Stimulated activated CD8-positive, alpha-beta memory T cell treated with anti-CD3 and anti-CD28 coated beads, Interleukin-12 subunit alpha, Interleukin-12 subunit beta, amount 100 ng/mL, for 1 hour (primary cell): ENCODE measurements at regions not wholly inside any gene's neighbourhood (a gene's known extent, or its start where the extent isn't known, plus 50 kb on each side); places are given as distances from the start of the nearest gene placed in this dataset.

Experiments used
- DNase-seq: peaks from one replicate; pipeline ENCODE4 v3.0.0-alpha.2; 2020; ENCODE audit warnings: low read depth

- DNase-seq: no peak
These were observed 189.8 kb downstream of the INSIG2 start for GRCh38 chr2:118278046-118278445.

- no peak for DNase-seq
These were observed 186.7 kb downstream of the INSIG2 start for GRCh38 chr2:118274841-118275510.

DNA sequence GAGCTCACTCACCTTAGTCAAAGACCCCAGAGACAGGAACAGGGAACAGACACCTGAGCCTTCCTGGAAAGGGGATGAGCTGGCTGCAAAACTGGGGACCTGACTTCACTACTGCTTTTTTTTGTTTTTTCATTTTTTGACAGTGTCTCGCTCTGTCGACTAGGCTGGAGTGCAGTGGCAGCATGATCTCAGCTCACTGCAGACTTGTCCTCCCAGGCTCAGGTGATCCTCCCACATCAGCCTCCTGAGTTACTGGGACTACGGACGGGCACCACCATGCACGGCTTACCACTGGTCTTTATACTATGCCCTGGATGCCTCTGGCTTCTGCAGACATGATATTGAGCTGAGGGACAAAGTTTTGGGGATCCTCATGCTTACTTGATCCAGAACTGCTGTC lies 184.1 kb downstream of the INSIG2 start:
- no peak for DNase-seq

GRCh38 chr2:118269408-118270051 lies 181.3 kb downstream of the INSIG2 start:
- DNase-seq: no peak

DNA sequence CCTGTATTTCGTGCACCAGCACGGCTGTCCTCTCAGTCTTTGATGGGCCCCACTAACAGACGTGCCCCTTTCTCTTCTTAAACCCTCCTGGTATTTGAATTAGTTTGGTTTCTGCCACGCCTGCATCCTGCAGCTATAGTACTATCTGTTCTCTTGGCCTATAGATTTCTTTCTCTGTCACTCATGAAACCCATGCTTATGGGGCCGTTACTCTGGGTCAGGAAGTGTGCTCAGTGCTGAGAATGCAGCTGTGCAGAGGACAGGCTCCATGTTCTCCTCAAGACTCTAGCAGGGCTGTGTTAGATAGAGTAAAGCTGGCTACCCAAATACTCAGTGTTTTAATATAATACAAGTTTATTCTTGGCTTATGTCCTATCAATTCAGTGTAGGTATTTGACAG lies 180.0 kb downstream of the INSIG2 start:
- no peak for DNase-seq

DNA sequence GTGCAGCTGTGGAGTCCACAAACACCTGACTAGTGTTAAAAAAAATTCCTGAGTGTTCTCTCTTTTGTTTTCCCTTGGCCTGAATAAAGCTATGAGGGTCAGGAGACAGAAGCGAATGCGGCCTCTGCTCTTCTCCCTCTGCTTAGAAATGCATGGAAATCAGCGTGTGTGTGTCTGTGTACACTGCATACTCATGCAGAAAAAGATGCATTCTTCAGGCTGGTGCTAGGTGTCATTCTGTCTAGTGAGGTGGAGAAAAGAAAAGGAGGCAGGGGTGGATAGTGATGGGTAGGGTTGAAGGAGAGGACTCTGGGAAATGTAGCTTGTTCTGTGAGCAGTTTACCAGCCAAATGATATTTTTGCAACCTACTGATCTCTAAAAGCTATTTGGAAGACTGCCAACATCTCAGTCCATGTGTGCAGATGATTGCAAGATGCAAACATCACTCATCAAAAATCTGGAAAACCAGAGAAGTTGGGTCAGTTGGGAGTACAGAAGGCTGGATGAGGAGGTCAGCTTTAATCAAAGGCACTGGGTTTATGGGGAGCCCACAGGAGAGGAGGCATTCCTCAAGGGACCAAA lies 177.7 kb downstream of the INSIG2 start:
- DNase-seq: no peak

DNA sequence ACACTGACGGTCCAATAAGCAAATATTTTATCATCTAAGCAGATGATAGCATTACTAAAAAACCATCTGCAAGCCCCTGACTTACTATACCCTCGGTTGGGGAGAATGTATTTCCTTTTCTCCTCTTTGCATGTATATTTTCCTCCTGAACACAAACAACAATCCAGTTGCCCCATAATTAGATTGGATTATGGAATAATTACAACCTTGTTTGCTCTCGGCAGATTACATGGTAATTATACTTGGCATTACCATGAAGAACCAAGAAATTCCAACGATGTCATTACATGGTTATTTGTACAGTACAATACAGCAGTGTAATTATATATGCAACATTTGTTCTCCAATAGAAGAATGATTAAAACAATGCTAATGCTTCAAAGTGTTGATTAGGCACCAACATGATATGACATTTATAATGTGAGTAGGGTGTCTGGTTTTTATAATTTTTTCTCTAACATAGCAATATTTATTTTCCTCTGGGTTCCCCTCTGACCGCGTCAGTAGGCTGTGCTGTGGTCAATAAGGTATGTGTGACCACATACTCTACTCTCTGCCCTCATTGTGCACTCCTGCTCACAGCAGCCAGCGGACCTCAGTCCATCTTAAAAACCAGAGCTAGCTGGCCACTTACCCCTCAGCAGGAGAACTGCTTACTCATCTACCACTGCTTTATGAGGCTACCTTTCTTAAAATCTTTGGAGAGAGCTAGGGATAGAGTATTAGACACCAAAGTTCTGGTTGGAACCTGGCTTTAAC lies 176.1 kb downstream of the INSIG2 start:
- DNase-seq: no peak

DNA sequence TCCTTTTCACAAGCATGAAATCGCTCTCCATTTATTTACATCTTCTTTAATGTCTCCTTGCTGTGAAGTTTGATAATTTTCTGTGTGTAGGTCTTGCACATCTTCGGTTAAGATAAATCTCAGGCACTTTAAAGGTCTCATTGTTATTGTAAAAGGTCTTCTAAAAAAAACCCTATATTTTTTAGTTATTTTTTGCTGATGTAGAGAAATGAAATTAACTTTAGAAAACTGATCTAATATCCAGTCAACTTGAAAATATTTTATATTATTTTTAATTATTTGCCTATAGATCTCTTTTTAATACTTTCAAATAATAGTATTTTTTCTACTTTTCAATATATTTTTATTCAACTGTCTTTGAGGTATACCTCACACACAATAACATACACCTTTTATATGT lies 169.4 kb downstream of the INSIG2 start:
- no peak for DNase-seq

- DNase-seq: no peak
These were observed 167.6 kb downstream of the INSIG2 start for GRCh38 chr2:118255771-118256372.

- no peak for DNase-seq
These were observed 167.0 kb downstream of the INSIG2 start for GRCh38 chr2:118255301-118255700.

- no peak for DNase-seq
These were observed 165.8 kb downstream of the INSIG2 start for GRCh38 chr2:118254116-118254515.

- no peak for DNase-seq
These were observed 163.2 kb downstream of the INSIG2 start for GRCh38 chr2:118251427-118251826.

DNA sequence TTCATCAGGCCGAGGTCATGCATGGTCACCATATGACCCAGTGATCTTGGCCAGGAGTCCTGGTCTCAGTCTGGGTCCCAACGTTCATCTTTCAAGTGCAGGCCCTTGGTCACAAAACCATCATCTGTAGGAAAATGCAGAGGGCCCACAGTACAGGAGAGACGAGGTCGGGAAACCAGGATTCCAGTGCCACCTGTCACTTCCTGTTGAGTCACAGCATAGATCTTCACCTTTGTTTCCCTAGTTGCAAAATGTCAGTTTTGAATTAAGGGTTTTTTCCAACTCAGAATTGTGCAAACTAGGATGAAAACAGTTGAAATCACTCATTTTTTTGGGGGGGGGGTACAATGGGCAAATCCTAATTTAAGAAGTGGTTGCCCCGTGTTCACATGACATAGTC lies 162.2 kb downstream of the INSIG2 start:
- DNase-seq: no peak

GRCh38 chr2:118250001-118250400 lies 161.7 kb downstream of the INSIG2 start:
- DNase-seq: no peak

- no peak for DNase-seq
These were observed 161.3 kb downstream of the INSIG2 start for GRCh38 chr2:118249531-118249930.

GRCh38 chr2:118246726-118247125 lies 158.5 kb downstream of the INSIG2 start:
- DNase-seq: no peak

DNA sequence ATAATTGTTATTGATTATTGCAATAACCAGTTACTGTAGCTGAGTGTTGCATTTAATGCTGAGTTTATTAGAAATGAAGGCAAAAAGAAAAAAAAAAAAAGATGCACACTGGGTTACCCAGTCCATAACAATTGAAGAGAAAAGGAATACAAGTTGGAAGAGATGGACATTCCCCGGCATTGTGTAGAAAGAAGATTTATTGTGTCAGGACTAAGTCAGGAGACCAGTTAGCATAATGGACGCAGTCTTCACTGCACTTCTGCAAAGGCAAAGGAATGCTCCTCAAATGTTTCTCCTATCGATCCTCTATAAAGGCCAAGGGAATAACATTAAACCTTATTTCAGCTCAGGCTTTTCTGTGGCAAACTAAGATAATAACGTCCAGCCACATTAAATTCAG lies 157.8 kb downstream of the INSIG2 start:
- DNase-seq: no peak

- DNase-seq: no peak
These were observed 156.4 kb downstream of the INSIG2 start for GRCh38 chr2:118244686-118245085.

GRCh38 chr2:118243031-118243430 lies 154.8 kb downstream of the INSIG2 start:
- DNase-seq: no peak

- no peak for DNase-seq
These were observed 153.9 kb downstream of the INSIG2 start for GRCh38 chr2:118242216-118242615.

DNA sequence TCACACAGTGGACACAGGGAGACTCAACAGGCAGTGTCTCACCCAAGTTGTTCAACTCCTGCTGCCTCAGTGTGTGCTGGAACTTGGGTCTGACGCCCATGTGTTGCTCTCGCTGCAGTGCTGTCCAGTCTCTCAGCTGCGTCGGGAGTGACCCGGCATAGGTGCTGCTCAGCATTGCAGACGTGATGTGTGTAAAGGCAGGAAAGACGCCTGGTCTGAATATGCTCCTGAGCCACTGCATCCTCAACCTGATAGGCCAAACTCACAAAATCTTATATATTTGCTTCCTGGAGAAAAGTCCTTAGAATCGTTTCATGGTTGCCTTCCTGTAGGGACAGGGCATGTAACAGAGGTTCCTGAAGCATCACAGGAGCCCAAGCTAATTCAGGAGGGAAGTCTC lies 152.9 kb downstream of the INSIG2 start:
- DNase-seq: no peak

DNA sequence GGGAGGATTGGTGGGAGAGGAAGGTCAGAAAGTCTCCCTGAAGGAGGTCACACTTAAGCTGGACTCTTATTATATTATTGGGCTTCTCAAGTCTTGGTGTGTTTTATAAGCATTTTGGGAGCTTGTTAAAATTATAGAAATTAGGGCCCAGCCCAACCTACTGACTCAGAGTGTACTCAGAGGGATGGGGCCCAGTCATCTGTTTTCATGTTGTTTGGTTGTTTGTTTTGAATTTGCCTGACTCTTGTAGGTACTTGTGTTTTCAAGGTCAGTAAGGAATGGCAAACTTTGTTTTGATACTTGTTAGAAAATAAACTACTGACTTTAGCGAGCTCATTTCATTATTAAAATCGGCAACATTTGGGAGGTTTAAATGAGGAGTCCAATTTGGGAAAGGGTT lies 152.0 kb downstream of the INSIG2 start:
- no peak for DNase-seq

DNA sequence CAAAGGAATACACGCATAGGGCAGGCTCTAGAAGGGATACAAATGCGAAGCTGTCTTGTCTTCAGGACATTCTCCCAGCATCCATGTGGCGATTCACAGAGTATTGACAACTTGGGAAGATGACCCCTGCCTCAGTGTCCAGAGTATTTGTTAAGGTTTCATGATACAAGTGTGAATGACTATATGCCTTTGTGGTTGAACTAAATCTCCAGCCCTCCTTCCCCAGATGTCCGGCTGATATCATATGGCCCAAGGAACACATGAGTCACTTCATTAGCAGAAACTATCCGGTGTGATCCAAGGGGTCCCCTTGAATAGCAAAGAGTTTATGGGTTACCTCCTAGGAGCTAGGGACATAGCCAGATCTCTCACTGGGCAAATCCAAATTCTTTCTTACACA lies 151.0 kb downstream of the INSIG2 start:
- DNase-seq: no peak
